ENCODE measurements at regions not wholly inside any gene's neighbourhood (a gene's known extent, or its start where the extent isn't known, plus 50 kb on each side); places are given as distances from the start of the nearest gene placed in this dataset.
"Not testable (repeated sequence)": the region's sequence is repeated elsewhere in the genome, so short reads cannot be mapped to it uniquely, and the experiment has no call there.

- no peak for DNase-seq (ENCODE audit: low read depth)
These were observed 652.2 kb downstream of the DACH1 start for GRCh38 chr13:71214821-71215220.

- no peak for DNase-seq (ENCODE audit: low read depth)
These were observed 652.6 kb downstream of the DACH1 start for GRCh38 chr13:71214357-71214756.

DNA sequence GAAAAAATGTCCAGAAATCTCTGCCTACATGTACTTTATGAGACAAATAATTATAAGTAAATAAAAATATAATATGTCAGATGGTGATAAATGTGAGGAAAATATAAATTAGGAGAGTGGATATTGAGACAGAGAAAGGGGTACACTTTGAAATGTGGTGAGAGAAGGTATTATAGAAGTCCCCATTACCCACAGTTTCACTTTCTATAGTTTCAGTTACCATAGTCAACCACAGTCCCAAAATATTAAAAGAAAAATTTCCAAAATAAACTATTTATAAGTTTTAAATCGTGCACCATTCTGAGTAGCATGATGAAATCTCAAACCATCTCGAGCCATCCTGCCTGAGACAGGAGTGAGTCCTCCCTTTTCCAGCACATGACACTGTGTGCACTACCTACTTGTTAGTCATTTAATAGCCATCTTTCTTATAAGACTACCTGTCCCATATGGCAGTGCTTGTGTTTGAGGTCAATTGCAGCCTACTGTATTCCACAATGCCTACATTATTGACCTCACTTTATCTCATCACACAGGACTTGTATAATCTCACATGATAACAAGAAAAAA is 653.7 kb downstream of the DACH1 start:
- no peak for DNase-seq (ENCODE audit: low read depth)

GRCh38 chr13:71210861-71211260 is 656.1 kb downstream of the DACH1 start:
- no peak for DNase-seq (ENCODE audit: low read depth)

DNA sequence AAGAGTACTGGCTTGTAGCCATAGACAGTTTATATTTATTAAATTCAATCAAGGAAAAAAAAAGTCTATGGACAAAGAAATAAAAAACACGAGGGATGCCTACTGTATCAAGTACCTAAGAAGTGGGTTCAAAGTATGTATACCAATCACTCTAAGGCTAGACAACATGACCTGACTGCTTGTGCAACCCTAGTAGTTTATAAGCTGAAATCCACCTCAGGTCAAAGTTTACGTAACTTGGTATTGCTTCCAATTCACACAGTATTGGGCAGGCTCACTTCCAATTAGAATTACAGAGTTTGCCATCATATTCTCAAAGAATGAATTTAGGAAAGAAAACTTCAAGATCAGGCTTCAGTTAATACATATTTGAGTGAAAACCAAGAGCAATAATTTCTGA is 657.8 kb downstream of the DACH1 start:
- no peak for DNase-seq (ENCODE audit: low read depth)

DNA sequence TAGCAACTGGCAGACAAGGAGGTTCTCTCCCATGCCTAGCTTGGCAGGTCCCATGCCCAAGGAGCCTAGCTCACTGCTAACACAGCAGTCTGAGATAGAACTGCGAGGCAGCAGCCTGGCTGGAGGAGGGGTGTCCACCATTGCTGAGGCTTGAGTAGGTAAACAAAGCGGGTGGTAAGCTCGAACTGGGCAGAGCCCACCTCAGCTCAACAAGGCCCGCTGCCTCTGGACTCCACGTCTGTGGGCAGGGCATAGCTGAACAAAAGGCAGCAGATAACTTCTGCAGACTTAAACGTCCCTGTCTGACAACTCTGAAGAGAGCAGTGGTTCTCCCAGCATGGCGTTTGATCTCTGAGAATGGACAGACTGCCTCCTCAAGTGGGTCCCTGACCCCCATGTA is 682.4 kb downstream of the DACH1 start:
- not testable (repeated sequence) for DNase-seq (ENCODE audit: low read depth)

DNA sequence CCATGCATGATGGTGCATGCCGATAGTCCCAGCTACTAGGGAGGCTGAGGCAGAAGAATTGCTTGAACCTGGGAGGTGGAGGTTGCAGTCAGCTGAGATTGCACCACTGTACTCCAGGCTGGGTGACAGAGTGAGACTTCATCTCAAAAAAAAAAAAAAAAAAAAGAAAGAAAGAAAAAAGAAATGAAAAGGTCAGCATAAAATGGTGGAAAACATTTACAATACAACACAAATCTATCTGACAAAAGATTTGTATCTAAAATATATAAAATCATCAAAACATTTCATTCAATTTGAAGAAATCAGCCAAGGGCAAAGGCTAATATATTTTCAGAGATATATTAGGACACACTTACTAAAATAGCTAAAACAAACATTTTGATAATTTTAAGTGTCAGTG is 683.7 kb downstream of the DACH1 start:
- DNase-seq (ENCODE audit: low read depth): not testable (repeated sequence)

DNA sequence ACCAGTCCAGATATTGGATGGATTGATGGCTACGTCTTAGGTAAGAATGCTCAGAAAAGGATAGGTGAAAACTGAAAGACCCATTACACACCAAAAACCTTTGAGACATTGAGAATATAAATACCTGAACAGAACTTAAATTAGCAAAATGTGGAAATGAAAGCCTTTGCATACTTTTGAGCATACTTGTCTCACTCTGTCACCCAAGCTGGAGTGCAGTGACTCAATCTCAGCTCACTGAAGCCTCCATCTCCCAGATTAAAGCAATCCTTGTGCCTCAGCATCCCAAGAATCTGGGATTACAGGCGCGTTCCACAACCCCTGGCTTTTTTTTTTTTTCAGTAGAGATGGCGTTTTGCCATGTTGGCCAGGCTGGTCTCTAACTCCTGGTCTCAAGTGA is 695.3 kb downstream of the DACH1 start:
- no peak for DNase-seq (ENCODE audit: low read depth)

GRCh38 chr13:71169180-71169579 is 697.8 kb downstream of the DACH1 start:
- no peak for DNase-seq (ENCODE audit: low read depth)

DNA sequence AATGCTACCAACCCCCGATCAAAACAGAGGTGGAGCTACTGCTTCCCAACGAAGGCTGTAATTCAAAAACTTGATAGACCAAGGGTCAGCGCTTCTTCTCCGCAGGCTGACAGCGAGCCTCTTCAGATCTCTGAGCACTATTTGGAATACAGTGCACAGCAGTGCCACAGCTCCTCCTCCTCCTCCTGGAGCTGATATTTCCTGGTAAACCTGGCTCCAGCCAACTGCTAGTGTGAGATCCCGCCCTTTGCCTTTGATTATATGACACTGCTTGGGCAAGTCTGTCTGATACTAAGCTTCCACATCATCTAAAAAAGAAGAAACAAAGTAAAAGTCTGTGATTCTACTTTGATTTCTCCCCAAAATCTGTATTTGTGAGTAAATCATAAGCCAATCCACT is 710.5 kb downstream of the DACH1 start:
- no peak for DNase-seq (ENCODE audit: low read depth)

DNA sequence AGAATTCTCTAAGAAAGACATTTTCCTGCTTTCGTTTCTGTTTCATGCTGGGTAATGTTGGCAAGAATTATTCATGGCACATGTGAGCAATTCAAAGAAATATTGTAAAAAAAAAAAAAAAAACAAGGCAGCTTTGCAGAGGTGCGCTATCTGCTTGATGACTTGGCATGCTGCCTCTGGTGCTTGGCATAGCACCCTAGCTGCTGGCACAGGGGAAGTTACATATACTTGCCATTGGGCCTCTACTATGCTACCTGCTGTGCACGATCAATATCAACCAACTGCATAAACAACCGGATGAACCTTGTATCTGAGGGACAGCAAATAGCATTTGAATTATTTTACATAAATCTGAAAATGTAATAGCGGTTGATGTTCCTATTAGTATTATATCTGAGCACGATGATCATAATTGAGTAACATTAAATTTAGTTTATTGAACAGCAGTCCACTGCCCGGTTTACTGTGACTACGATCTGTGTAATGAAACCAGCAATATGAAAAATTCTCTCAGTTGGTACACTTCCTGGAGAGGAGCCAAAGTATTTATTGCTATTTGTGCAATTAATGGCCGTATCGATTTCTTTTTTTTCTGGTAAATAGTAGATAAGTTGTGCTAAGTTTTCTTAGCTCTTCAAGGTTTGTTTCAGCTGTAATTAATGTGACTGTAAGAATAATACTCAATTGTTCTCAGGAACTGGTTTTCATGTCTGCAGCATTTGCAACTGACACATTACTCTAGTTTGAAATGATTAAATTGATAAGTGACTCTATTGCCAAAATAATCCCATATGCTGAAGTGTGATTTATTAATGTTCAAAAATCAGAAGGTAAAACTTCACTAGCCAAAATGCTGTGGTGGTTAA is 717.3 kb downstream of the DACH1 start:
- no peak for DNase-seq (ENCODE audit: low read depth)

- no peak for DNase-seq (ENCODE audit: low read depth)
These were observed 718.0 kb downstream of the DACH1 start for GRCh38 chr13:71149046-71149445.

DNA sequence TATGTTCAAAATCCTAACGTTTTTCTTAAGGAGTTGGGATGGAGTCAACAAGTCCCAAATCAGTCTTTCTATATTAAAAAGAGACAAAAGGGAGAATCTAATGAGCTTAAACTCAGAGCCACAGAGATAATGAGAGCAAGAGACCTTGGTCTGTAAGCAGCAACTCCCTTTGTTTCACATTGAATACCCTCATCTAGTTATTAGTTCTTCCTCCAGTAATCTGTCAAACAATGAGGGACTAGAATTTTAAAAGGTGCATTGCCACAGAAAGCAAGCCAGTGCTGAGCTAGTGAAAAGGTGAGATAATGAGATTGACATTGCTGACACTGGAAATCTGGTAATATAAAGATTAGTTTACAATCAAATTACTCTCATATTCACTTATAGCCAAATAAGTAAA is 718.6 kb downstream of the DACH1 start:
- DNase-seq (ENCODE audit: low read depth): no peak

GRCh38 chr13:71144883-71145282 is 722.1 kb downstream of the DACH1 start:
- no peak for DNase-seq (ENCODE audit: low read depth)

DNA sequence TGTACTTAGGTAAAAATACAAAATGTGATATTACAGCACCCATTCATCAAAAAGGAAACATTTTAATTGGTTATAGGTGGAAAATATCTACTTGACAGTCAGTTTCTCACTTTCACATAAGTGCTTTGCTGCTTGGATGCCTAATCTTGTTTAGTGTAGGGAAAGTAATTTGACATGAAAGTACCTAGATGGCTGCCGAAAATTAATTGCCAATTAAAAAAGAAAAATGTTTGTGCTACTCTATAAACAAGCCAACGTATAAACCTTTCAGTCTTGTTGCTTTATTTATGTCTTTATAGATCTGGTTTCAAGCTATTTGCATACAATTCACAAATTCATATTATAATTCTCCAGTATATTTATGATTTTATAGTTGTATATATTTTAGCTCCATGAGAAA is 729.9 kb downstream of the DACH1 start:
- DNase-seq (ENCODE audit: low read depth): no peak

- DNase-seq (ENCODE audit: low read depth): no peak
These were observed 742.8 kb downstream of the DACH1 start for GRCh38 chr13:71124230-71124629.

- DNase-seq (ENCODE audit: low read depth): no peak
These were observed 748.1 kb downstream of the DACH1 start for GRCh38 chr13:71118779-71119364.

DNA sequence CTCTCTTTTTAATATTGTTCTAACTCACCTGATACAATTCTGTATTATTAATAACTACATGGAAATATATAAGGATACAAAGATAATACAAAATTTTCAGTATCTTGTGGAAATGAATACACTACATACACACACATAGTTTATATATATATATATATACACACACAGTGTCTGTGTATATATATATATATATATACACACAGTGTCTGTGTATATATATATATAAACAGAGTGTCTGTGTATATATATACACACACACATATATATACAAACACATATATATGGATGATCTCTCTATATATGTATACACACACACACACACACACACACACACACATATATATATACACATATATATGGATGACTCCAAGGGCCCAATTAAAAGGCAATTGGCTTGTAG is 749.1 kb downstream of the DACH1 start:
- no peak for DNase-seq (ENCODE audit: low read depth)

DNA sequence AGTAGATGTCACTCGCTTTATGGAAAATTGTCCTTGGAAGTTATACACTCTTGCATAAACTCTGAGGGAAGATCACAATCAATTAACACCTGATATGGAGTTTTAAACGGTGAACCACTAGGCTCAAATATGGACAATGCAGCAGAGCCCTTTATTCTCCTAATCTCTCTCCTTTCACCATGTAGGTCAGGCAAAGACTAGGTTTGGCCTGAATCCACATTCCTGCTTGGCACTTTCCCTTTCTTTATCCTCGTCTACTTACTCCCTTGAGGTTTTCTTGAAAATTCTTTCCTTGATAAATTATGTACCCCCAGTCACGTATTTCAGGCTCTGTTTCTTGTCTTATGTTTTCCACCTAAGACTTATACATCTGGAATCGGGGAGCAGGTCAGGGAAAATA is 751.7 kb downstream of the DACH1 start:
- DNase-seq (ENCODE audit: low read depth): no peak

GRCh38 chr13:71096421-71096820 is 770.6 kb downstream of the DACH1 start:
- no peak for DNase-seq (ENCODE audit: low read depth)

DNA sequence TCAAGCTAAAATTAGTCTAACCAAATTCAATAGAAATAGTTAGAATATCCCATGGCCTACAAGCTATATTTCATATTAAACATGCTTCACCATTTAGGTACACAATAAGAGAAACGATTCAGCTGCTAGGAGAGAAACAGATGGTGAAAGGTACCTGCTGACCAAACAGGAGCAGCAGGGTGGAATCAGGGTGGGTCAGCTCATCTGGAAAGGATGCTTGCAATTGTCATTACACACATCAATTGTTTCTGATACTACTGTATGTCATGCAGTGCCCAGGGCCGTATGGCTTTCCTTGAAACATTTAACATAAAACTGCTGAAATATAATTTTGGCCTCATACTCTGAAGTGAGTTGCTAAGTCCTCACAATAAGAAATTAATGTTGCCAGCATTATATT is 776.0 kb downstream of the DACH1 start:
- no peak for DNase-seq (ENCODE audit: low read depth)

DNA sequence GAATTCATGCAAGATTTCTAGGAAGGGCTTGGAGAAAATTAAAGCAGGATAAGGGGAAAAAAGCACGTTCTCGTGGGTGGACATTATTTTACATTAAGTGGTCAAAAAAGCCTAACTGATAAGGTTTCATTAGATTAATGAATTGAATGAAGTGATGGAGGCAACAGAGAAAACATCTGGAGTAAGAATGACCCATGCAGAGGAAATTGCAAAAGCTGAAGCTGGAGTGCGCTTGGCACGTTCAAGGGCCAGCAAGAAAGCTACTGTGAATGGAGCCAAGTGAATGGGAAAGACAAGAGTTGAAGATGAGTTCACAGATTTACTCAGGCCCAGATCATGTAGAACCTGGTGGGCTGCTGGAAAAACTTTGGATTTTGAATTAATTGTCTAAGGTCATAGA is 777.9 kb downstream of the DACH1 start:
- DNase-seq (ENCODE audit: low read depth): no peak

- DNase-seq (ENCODE audit: low read depth): no peak
These were observed 779.6 kb downstream of the DACH1 start for GRCh38 chr13:71087432-71087831.

- DNase-seq (ENCODE audit: low read depth): no peak
These were observed 780.0 kb downstream of the DACH1 start for GRCh38 chr13:71087006-71087405.

All from stimulated activated CD8-positive, alpha-beta memory T cell treated with anti-CD3 and anti-CD28 coated beads, Interleukin-4, amount 100 ng/mL, for 24 hours (primary cell).